ENCODE measurements at regions not wholly inside any gene's neighbourhood (a gene's known extent, or its start where the extent isn't known, plus 50 kb on each side); places are given as distances from the start of the nearest gene placed in this dataset.

DNA sequence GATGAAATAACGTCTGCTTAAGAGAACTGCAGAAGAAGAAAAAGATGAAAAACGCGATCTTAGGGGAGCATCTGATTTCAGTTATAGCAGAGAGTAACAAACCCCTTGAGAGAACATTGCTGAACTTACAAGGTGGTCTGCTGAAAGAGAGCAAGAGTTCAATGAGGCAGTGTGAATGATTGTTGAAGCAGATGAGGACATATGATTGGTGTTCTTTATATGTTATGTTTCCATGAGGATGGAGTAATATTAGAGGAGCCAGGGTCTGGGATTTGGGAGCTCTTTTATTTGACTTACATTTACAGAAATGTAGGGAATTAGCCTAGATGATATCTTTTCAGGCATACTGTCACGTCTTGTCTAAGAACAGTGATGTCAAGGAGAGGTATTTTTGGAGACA lies 1302.0 kb downstream of the KCNT2 start:
- ATAC-seq = no peak

DNA sequence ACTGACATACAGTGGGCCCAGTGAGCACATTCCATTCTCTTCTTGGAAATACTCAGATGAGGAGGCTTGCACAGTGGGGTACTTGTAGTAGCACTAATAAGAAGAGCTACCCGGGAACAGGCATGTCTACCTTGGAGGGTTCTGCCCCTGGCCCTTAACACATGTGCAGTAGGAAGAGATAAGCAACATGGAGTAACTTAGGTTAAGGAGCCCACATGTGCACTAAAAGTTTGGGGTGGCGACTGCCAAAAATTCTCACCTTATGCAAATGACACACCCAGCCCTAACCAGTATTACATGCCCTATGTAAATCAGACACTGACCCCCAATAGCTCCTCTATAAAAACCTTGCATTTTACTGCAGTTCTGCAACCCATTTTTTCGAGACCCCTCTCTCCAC lies 1313.3 kb downstream of the KCNT2 start:
- no peak for ATAC-seq
- no peak for DNase-seq
- TF ChIP-seq, protein P1, sequence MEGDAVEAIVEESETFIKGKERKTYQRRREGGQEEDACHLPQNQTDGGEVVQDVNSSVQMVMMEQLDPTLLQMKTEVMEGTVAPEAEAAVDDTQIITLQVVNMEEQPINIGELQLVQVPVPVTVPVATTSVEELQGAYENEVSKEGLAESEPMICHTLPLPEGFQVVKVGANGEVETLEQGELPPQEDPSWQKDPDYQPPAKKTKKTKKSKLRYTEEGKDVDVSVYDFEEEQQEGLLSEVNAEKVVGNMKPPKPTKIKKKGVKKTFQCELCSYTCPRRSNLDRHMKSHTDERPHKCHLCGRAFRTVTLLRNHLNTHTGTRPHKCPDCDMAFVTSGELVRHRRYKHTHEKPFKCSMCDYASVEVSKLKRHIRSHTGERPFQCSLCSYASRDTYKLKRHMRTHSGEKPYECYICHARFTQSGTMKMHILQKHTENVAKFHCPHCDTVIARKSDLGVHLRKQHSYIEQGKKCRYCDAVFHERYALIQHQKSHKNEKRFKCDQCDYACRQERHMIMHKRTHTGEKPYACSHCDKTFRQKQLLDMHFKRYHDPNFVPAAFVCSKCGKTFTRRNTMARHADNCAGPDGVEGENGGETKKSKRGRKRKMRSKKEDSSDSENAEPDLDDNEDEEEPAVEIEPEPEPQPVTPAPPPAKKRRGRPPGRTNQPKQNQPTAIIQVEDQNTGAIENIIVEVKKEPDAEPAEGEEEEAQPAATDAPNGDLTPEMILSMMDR (IDR thresholded peaks at IDR 0.05 in 4 of 5, conservative IDR thresholded peaks at IDR 0.05 in 1 of 5) = no peak
- no peak for TF ChIP-seq POLR2A (IDR thresholded peaks at IDR 0.05)
- Histone ChIP-seq H3K4me3 (no peak overlapping the region), H3K4me1 (no peaks in the 10 kb centered on the region), H3K27ac (no peak overlapping the region), H3K27me3 (no peaks in the 10 kb centered on the region), H3K9me3 (no peaks in the 10 kb centered on the region), H3K36me3 (no peaks in the 10 kb centered on the region)
- intact Hi-C loops (cut with DNase I; ENCODE audit: low total_unique reads) = no loop called here
- in situ Hi-C loops (cut with MboI; ENCODE audit: low sequenced_read_pairs in 4 of 4) = no loop called here

More for the DNA sequence above, 1302.0 kb downstream of the KCNT2 start:
- Histone ChIP-seq H3K36me3 (no peaks in the 10 kb centered on the region), H3K27me3 (no peaks in the 10 kb centered on the region), H3K27ac (no peak overlapping the region), H3K4me1 (no peaks in the 10 kb centered on the region), H3K4me3 (no peak overlapping the region), H3K9me3 (no peaks in the 10 kb centered on the region)
- TF ChIP-seq POLR2A (IDR thresholded peaks at IDR 0.05) = no peak
- TF ChIP-seq, protein P1 (IDR thresholded peaks at IDR 0.05 in 4 of 5, conservative IDR thresholded peaks at IDR 0.05 in 1 of 5) = no peak
- in situ Hi-C loops (cut with MboI; ENCODE audit: low sequenced_read_pairs in 4 of 4) (no loop called here), intact Hi-C loops (cut with DNase I; ENCODE audit: low total_unique reads) (no loop called here)
- no peak for DNase-seq

DNA sequence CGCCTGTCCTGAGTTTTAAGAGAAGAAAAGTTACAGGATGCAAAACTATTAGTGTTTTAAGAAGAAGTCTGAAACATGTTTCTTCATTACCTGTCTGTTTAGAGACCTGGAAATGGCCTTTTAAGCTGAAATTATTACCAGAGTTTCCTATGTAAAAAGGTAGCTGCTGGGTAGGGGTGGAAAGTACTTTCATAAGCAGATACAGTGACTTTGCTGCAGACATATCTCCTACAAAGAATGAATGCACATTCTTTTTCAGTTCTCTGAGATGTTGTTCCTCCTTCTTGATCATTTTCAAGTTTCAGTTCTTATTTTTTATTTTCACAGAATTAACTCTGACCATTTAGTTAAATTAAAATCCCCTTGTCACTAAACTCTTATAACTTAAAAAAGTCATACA lies 1329.6 kb downstream of the KCNT2 start:
- Histone ChIP-seq H3K36me3 (no peaks in the 10 kb centered on the region), H3K27me3 (no peaks in the 10 kb centered on the region), H3K4me3 (no peak overlapping the region), H3K27ac (no peak overlapping the region), H3K4me1 (no peaks in the 10 kb centered on the region), H3K9me3 (no peaks in the 10 kb centered on the region)
- intact Hi-C loops (cut with DNase I; ENCODE audit: low total_unique reads) = no loop called here
- no peak for TF ChIP-seq POLR2A (IDR thresholded peaks at IDR 0.05)
- TF ChIP-seq, protein P1 (IDR thresholded peaks at IDR 0.05 in 4 of 5, conservative IDR thresholded peaks at IDR 0.05 in 1 of 5) = no peak
- in situ Hi-C loops (cut with MboI; ENCODE audit: low sequenced_read_pairs in 4 of 4) = no loop called here
- DNase-seq (no peak), ATAC-seq (no peak)

DNA sequence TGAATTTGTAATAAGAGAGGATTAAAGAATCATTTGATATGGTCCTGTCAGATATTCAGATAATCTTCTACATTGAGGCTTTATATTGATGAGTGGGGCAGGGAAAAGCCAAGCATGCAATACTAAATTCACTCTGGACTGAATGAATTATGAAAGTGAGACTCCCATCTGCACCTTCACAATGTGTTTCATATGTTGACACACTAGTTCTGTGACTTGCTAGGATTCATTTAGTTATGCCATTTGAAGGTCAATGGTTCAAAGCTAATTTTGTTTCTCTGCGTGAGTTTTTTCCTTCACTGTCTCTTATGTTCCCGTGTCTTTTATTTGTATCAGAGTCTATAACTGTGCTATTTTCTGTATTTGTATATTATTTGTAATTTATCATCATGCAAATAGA lies 1332.5 kb downstream of the KCNT2 start:
- Histone ChIP-seq H3K27ac (no peak overlapping the region), H3K27me3 (no peaks in the 10 kb centered on the region)
- in situ Hi-C loops (cut with MboI; ENCODE audit: low sequenced_read_pairs in 4 of 4) = no loop called here

DNA sequence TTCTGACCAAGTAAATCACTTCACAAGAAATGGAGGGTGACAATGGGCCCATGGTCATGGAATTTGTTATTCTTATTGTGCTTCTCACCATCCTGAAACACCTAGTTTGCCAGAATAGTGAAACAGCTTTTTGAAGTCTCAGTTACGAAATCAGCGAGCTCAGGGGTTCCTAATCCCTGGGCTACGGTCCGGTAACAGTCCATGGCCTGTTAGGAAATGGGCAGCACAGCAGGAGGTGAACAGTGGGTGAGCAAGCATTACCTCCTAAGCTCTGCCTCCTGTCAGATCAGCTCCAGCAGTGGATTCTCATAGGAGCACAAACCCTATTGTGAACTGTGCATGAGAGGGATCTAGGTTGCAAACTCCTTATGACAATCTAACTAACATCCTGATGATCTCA lies 1356.3 kb downstream of the KCNT2 start:
- Histone ChIP-seq H3K27me3 (no peaks in the 10 kb centered on the region), H3K4me3 (no peak overlapping the region), H3K27ac (no peak overlapping the region), H3K4me1 (no peaks in the 10 kb centered on the region), H3K9me3 (no peaks in the 10 kb centered on the region), H3K36me3 (no peaks in the 10 kb centered on the region)
- ATAC-seq (no peak), DNase-seq (no peak)
- in situ Hi-C loops (cut with MboI; ENCODE audit: low sequenced_read_pairs in 4 of 4) (no loop called here), intact Hi-C loops (cut with DNase I; ENCODE audit: low total_unique reads) (no loop called here)
- no peak for TF ChIP-seq POLR2A (IDR thresholded peaks at IDR 0.05)
- TF ChIP-seq, protein P1 (IDR thresholded peaks at IDR 0.05 in 4 of 5, conservative IDR thresholded peaks at IDR 0.05 in 1 of 5) = no peak

More for the DNA sequence above, 1332.5 kb downstream of the KCNT2 start:
- Histone ChIP-seq H3K4me3 (no peak overlapping the region), H3K36me3 (no peaks in the 10 kb centered on the region), H3K4me1 (no peaks in the 10 kb centered on the region), H3K9me3 (no peaks in the 10 kb centered on the region)
- TF ChIP-seq POLR2A (IDR thresholded peaks at IDR 0.05) = no peak
- TF ChIP-seq, protein P1 (IDR thresholded peaks at IDR 0.05 in 4 of 5, conservative IDR thresholded peaks at IDR 0.05 in 1 of 5) = no peak
- DNase-seq (no peak), ATAC-seq (no peak)
- intact Hi-C loops (cut with DNase I; ENCODE audit: low total_unique reads) = no loop called here
